K562 (cell line): ENCODE measurements at regions not wholly inside any gene's neighbourhood (a gene's known extent, or its start where the extent isn't known, plus 50 kb on each side); places are given as distances from the start of the nearest gene placed in this dataset.
"Not testable (repeated sequence)": the region's sequence is repeated elsewhere in the genome, so short reads cannot be mapped to it uniquely, and the experiment has no call there.

Source experiments
- ATAC-seq: fragments of 200-7000 bp; cut with Tn5 transposase; 3 replicates; pipeline ENCODE4 v1.9.1; 2020; ENCODE audit warnings: moderate library complexity
- BruUV-seq: library from RNA; stranded (reverse); fragments of 400-500 nt; replicated peaks from 2 replicates; lab custom pipeline; 2021; lab: Mats Ljungman, UMichigan
- CTCF ChIA-PET: fragments of 300-600 bp; formaldehyde crosslinking; extraction: SDS; loops from one replicate; lab custom pipeline; 2021; ENCODE audit warnings: low intra/inter-chr PET ratio; lab: Yijun Ruan, JAX
- POLR2A ChIA-PET: fragments of 300-600, 350-650 bp; sonication (Branson Sonifier 250); formaldehyde crosslinking; extraction: SDS; loops from one replicate; lab custom pipeline; 2021; ENCODE audit warnings: antibody characterized with exemption, inconsistent platforms; lab: Yijun Ruan, JAX
- DNase-seq, 4 experiments: peaks; one replicate each; pipeline versions ENCODE4 v3.0.0 to v3.0.0-alpha.2; 2011 to 2018; ENCODE audit warnings: low spot score in 3 of 4, mixed read lengths in 3 of 4; ENCODE audit errors: extremely low read depth in 1 of 4
- FAIRE-seq: peaks from 2 replicates; lab custom pipeline; 2011; peaks lifted over from hg19 to GRCh38; lab: Jason Lieb, UNC
- H2AFZ ChIP-seq: 2 replicates; pipeline ENCODE4 v1.6.0; 2011; ENCODE audit warnings: low read depth, low read length, control low read depth, inconsistent platforms
- H3K27ac ChIP-seq: fragments of 200-600 bp; 3 replicates; pipeline ENCODE4 v1.8.0; 2011; ENCODE audit warnings: low read depth, mild to moderate bottlenecking, control low read depth, inconsistent platforms, low read length, moderate library complexity, mixed read lengths; ENCODE audit errors: extremely low read depth
- H3K27me3 ChIP-seq, 2 experiments: fragments of 300-600 bp in 1 of 2; 2 replicates in 1 of 2; 3 replicates in 1 of 2; pipeline versions ENCODE4 v1.6.0 to v1.8.0; 2011; ENCODE audit warnings: inconsistent platforms in 2 of 2, low read length in 2 of 2, mild to moderate bottlenecking in 1 of 2, mixed read lengths in 1 of 2, moderate library complexity in 1 of 2; ENCODE audit not compliant: control insufficient read depth in 2 of 2, insufficient read depth in 2 of 2
- H3K36me3 ChIP-seq: fragments of 300-600 bp; 3 replicates; pipeline ENCODE4 v1.8.0; 2011; ENCODE audit warnings: mild to moderate bottlenecking, low read length, inconsistent platforms; ENCODE audit not compliant: control insufficient read depth, insufficient read depth
- H3K4me1 ChIP-seq, 2 experiments: fragments of 200-600 bp in 1 of 2; replicated peaks in 1 of 2; 2 replicates in 1 of 2; 3 replicates in 1 of 2; pipeline versions ENCODE4 v1.5.1 to v1.8.0; 2011; ENCODE audit warnings: inconsistent platforms in 2 of 2, low read length in 2 of 2, mild to moderate bottlenecking in 1 of 2, mixed read lengths in 1 of 2, moderate library complexity in 1 of 2; ENCODE audit not compliant: control insufficient read depth in 2 of 2, insufficient read depth in 2 of 2
- H3K4me2 ChIP-seq: 2 replicates; pipeline ENCODE4 v1.6.1; 2011; ENCODE audit warnings: low read length, control low read depth, inconsistent platforms, mixed read lengths; ENCODE audit not compliant: insufficient read depth
- H3K4me3 ChIP-seq: fragments of 200-600 bp; sonication (generic), shearing (Covaris generic); 2 replicates; pipeline ENCODE4 v1.5.1; 2016; ENCODE audit warnings: control low read depth, inconsistent platforms
- H3K79me2 ChIP-seq: fragments of 200-600 bp; 3 replicates; pipeline ENCODE4 v1.8.0; 2011; ENCODE audit warnings: low read length, inconsistent platforms; ENCODE audit not compliant: control insufficient read depth, insufficient read depth
- H3K9ac ChIP-seq, 2 experiments: 2 replicates each; pipeline versions ENCODE4 v1.6.0 to v1.6.1; 2011; ENCODE audit warnings: low read depth in 2 of 2, low read length in 2 of 2, control low read depth in 1 of 2, inconsistent platforms in 1 of 2, mild to moderate bottlenecking in 1 of 2, mixed read lengths in 1 of 2; ENCODE audit not compliant: insufficient read depth in 1 of 2
- H3K9me1 ChIP-seq: one replicate; pipeline ENCODE4 v1.6.0; 2011; ENCODE audit warnings: inconsistent platforms, mild to moderate bottlenecking, low read length, moderate library complexity; ENCODE audit not compliant: control insufficient read depth, insufficient read depth
- H3K9me3 ChIP-seq: replicated peaks from 2 replicates; pipeline ENCODE4 v1.5.1; 2011; ENCODE audit warnings: low read depth, low read length, inconsistent platforms; ENCODE audit not compliant: control insufficient read depth, insufficient read depth
- H4K20me1 ChIP-seq: replicated peaks from 2 replicates; pipeline ENCODE4 v1.6.1; 2011; ENCODE audit warnings: low read length, inconsistent platforms, mixed read lengths; ENCODE audit not compliant: control insufficient read depth, insufficient read depth
- KDM1A ChIP-seq, 2 experiments: fragments of 450-650 bp; IDR thresholded peaks; 2 replicates each; pipeline ENCODE4 v1.6.1; 2016; ENCODE audit warnings: mild to moderate bottlenecking in 2 of 2
- RBM25 ChIP-seq: fragments of 200-400 bp; formaldehyde crosslinking; IDR thresholded peaks from 2 replicates; pipeline ENCODE4 v1.6.1; 2018; ENCODE audit warnings: low read length, low read depth, moderate library complexity; ENCODE audit not compliant: severe bottlenecking
- ZNF146 ChIP-seq: IDR thresholded peaks from one replicate; pipeline ENCODE4 v1.6.1; 2018; ENCODE audit warnings: missing compliant biosample characterization; ENCODE audit not compliant: unreplicated experiment
- WGBS: fragments of 100-300 bp; shearing (Covaris generic); methylation state at CpG from one replicate; pipeline ENCODE4 v1.1.6; 2016; ENCODE audit warnings: low coverage, mixed read lengths; ENCODE audit not compliant: insufficient coverage; ENCODE audit errors: missing lambda C conversion rate; 5-methylcytosine and 5-hydroxymethylcytosine counted together
- in situ Hi-C: fragments of 300-500 bp; cut with MboI; formaldehyde crosslinking; loops from 4 replicates; pipeline ENCODE4 v1.15.0; 2018; ENCODE audit warnings: inconsistent platforms, mixed read lengths
- intact Hi-C: fragments of 100-400 bp; cut with micrococcal nuclease; formaldehyde crosslinking; loops from 2 replicates; pipeline ENCODE4 v1.14.2; 2022
- TF ChIP-seq, protein P1 (sequence below): fragments of 200-800 bp; sonication (Bioruptor generic); IDR thresholded peaks from 2 replicates; pipeline ENCODE4 v1.6.1; 2017; ENCODE audit warnings: missing genetic modification characterization, missing compliant biosample characterization

DNA sequence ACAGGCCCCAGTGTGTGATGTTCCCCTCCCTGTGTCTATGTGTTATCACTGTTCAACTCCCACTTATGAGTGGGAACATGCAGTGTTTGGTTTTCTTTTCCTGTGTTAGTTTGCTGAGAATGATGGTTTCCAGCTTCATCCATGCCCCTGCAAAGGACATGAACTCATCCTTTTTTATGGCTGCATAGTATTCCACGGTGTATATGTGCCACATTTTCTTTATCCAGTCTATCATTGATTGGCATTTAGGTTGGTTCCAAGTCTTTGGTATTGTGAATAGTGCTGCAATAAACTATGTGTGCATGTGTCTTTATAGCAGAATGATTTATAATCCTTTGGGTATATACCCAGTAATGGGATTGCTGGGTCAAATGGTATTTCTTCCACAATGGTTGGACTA is 64.2 kb downstream of the ADCYAP1 start:
- FAIRE-seq, H3K4me3 ChIP-seq, H3K27me3 ChIP-seq, H3K4me2 ChIP-seq, H3K27ac ChIP-seq, DNase-seq, H3K9me1 ChIP-seq, H4K20me1 ChIP-seq, H3K36me3 ChIP-seq, H3K79me2 ChIP-seq, H3K9me3 ChIP-seq, H2AFZ ChIP-seq, H3K9ac ChIP-seq, POLR2A ChIA-PET, CTCF ChIA-PET, in situ Hi-C loops, BruUV-seq, ATAC-seq: not testable (repeated sequence)
- H3K4me1 ChIP-seq: peaks cover 3 to 24% of the 10 kb centered on the region in 2 experiments; a peak in 4 of 5 replicates
- intact Hi-C loops: loop anchor here (5.0 kb wide), 1 partner anchor 83 kb away; no protein-coding TSS in a partner anchor
- WGBS: 40% methylated on average over 1 of the region's 1 CpG
- TF ChIP-seq KDM1A (IDR thresholded peaks at IDR 0.05) (peak in 1 of 2 experiments; percentile 10; a peak in 1 of 4 replicates), RBM25 (peak; percentile 21), ZNF146 (CRISPR knock-in tag) (peak; percentile 96)
- TF ChIP-seq, protein P1, sequence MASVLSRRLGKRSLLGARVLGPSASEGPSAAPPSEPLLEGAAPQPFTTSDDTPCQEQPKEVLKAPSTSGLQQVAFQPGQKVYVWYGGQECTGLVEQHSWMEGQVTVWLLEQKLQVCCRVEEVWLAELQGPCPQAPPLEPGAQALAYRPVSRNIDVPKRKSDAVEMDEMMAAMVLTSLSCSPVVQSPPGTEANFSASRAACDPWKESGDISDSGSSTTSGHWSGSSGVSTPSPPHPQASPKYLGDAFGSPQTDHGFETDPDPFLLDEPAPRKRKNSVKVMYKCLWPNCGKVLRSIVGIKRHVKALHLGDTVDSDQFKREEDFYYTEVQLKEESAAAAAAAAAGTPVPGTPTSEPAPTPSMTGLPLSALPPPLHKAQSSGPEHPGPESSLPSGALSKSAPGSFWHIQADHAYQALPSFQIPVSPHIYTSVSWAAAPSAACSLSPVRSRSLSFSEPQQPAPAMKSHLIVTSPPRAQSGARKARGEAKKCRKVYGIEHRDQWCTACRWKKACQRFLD (CRISPR knock-in tag): 0 out of 2 replicates have a peak, but pooled peaks have one; percentile 8
